Mesenchymal stem cell (in vitro differentiated cells and primary cell): ENCODE measurements at regions not wholly inside any gene's neighbourhood (a gene's known extent, or its start where the extent isn't known, plus 50 kb on each side); places are given as distances from the start of the nearest gene placed in this dataset.

Experiments used
- DNase-seq: peaks from one replicate; pipeline ENCODE4 v3.0.0-alpha.2; 2013
- H2AFZ ChIP-seq: one replicate; pipeline ENCODE4 v1.6.1; 2013; ENCODE audit warnings: low read depth, mild to moderate bottlenecking, control low read depth, inconsistent platforms, low read length, moderate library complexity
- H2AK5ac ChIP-seq: 2 replicates; pipeline ENCODE4 v1.6.1; 2013; ENCODE audit warnings: low read length, moderate library complexity, mild to moderate bottlenecking, inconsistent platforms; ENCODE audit not compliant: severe bottlenecking
- H2BK120ac ChIP-seq: one replicate; pipeline ENCODE4 v1.6.1; 2013; ENCODE audit warnings: low read depth, mild to moderate bottlenecking, inconsistent platforms, low read length, moderate library complexity
- H2BK12ac ChIP-seq, 2 experiments: one replicate each; pipeline ENCODE4 v1.6.1; 2013; ENCODE audit warnings: inconsistent platforms in 2 of 2, low read length in 2 of 2, mild to moderate bottlenecking in 2 of 2, moderate library complexity in 2 of 2, control low read depth in 1 of 2
- H2BK15ac ChIP-seq: one replicate; pipeline ENCODE4 v1.6.1; 2013; ENCODE audit warnings: mild to moderate bottlenecking, low read depth, inconsistent platforms; ENCODE audit not compliant: poor library complexity, severe bottlenecking
- H2BK5ac ChIP-seq: 2 replicates; pipeline ENCODE4 v1.6.1; 2013; ENCODE audit warnings: low read depth, mild to moderate bottlenecking, low read length, control low read depth, inconsistent platforms; ENCODE audit not compliant: poor library complexity, severe bottlenecking
- H3K14ac ChIP-seq, 2 experiments: one replicate each; pipeline ENCODE4 v1.6.1; 2013; ENCODE audit warnings: inconsistent platforms in 2 of 2, low read length in 2 of 2, control low read depth in 1 of 2, mild to moderate bottlenecking in 1 of 2, moderate library complexity in 1 of 2
- H3K18ac ChIP-seq, 2 experiments: one replicate each; pipeline ENCODE4 v1.6.1; 2013; ENCODE audit warnings: inconsistent platforms in 2 of 2, low read length in 2 of 2, control low read depth in 1 of 2, low read depth in 1 of 2, mild to moderate bottlenecking in 1 of 2
- H3K23ac ChIP-seq, 2 experiments: one replicate each; pipeline ENCODE4 v1.6.1; 2013; ENCODE audit warnings: inconsistent platforms in 2 of 2, low read length in 2 of 2, mild to moderate bottlenecking in 2 of 2, moderate library complexity in 2 of 2, control low read depth in 1 of 2
- H3K27ac ChIP-seq: 2 replicates; pipeline ENCODE4 v1.5.1; 2013; ENCODE audit warnings: mild to moderate bottlenecking, moderate library complexity, low read length, control low read depth, inconsistent platforms; ENCODE audit not compliant: poor library complexity, severe bottlenecking
- H3K27me3 ChIP-seq, 2 experiments: 2 replicates each; pipeline versions ENCODE4 v1.6.1 to v1.7.0; 2013; ENCODE audit warnings: low read length in 2 of 2, mild to moderate bottlenecking in 2 of 2, moderate library complexity in 2 of 2, control low read depth in 1 of 2, inconsistent platforms in 1 of 2; ENCODE audit not compliant: control insufficient read depth in 1 of 2, insufficient read depth in 1 of 2
- H3K36me3 ChIP-seq, 2 experiments: 2 replicates each; pipeline versions ENCODE4 v1.6.1 to v1.7.0; 2013; ENCODE audit warnings: low read length in 2 of 2, control low read depth in 1 of 2, inconsistent platforms in 1 of 2, low read depth in 1 of 2, mild to moderate bottlenecking in 1 of 2; ENCODE audit not compliant: insufficient read depth in 2 of 2, control insufficient read depth in 1 of 2
- H3K4ac ChIP-seq, 2 experiments: one replicate each; pipeline ENCODE4 v1.6.1; 2013; ENCODE audit warnings: inconsistent platforms in 2 of 2, low read length in 2 of 2, mild to moderate bottlenecking in 2 of 2, moderate library complexity in 2 of 2, control low read depth in 1 of 2, low read depth in 1 of 2
- H3K4me1 ChIP-seq: 2 replicates; pipeline ENCODE4 v1.6.1; 2013; ENCODE audit warnings: low read depth, low read length, control low read depth; ENCODE audit not compliant: control insufficient read depth, insufficient read depth
- H3K4me2 ChIP-seq: 2 replicates; pipeline ENCODE4 v1.6.1; 2013; ENCODE audit warnings: low read length, mild to moderate bottlenecking, inconsistent platforms; ENCODE audit not compliant: poor library complexity, severe bottlenecking
- H3K4me3 ChIP-seq, 2 experiments: 2 replicates each; pipeline versions ENCODE4 v1.5.1 to v1.7.0; 2013; ENCODE audit warnings: low read length in 2 of 2, mild to moderate bottlenecking in 2 of 2, control low read depth in 1 of 2, low read depth in 1 of 2; ENCODE audit not compliant: insufficient read depth in 1 of 2
- H3K79me1 ChIP-seq: replicated peaks from 2 replicates; pipeline ENCODE4 v1.6.1; 2013; ENCODE audit warnings: mild to moderate bottlenecking, control low read depth, low read length, inconsistent platforms; ENCODE audit not compliant: poor library complexity, severe bottlenecking
- H3K9ac ChIP-seq: 2 replicates; pipeline ENCODE4 v1.7.0; 2013; ENCODE audit warnings: mild to moderate bottlenecking, low read length, moderate library complexity
- H3K9me3 ChIP-seq: 2 replicates; pipeline ENCODE4 v1.7.0; 2013; ENCODE audit warnings: mild to moderate bottlenecking, low read length; ENCODE audit not compliant: control insufficient read depth
- H4K8ac ChIP-seq: one replicate; pipeline ENCODE4 v1.6.1; 2013; ENCODE audit warnings: inconsistent platforms, mild to moderate bottlenecking, low read length, moderate library complexity
- H4K91ac ChIP-seq: one replicate; pipeline ENCODE4 v1.6.1; 2013; ENCODE audit warnings: mild to moderate bottlenecking, low read length, inconsistent platforms
- WGBS: methylation state at CpG from one replicate; pipeline ENCODE4 v1.1.7; 2013; ENCODE audit warnings: mixed read lengths; 5-methylcytosine and 5-hydroxymethylcytosine counted together

GRCh38 chr2:21772624-21773023 is 648.9 kb downstream of the TDRD15 start:
- H4K8ac ChIP-seq = no peak overlapping the region
- H4K91ac ChIP-seq = no peak overlapping the region

GRCh38 chr2:21773168-21773567 is 649.4 kb downstream of the TDRD15 start:
- H2AFZ ChIP-seq = no peak overlapping the region
- H3K27me3 ChIP-seq = no peaks in the 10 kb centered on the region
- no peak overlapping the region for H2BK5ac ChIP-seq
- H4K8ac ChIP-seq = no peak overlapping the region
- H3K4me2 ChIP-seq = no peak overlapping the region
- H3K36me3 ChIP-seq = no peaks in the 10 kb centered on the region
- no peak overlapping the region for H3K14ac ChIP-seq
- no peak for DNase-seq
- no peak overlapping the region for H2BK15ac ChIP-seq
- H2AK5ac ChIP-seq = no peak overlapping the region
- H3K23ac ChIP-seq = no peak overlapping the region
- H3K4me3 ChIP-seq = no peak overlapping the region
- no peak overlapping the region for H3K9ac ChIP-seq
- no peak overlapping the region for H2BK12ac ChIP-seq
- no peak overlapping the region for H3K27ac ChIP-seq
- peaks cover 4% of the 10 kb centered on the region for H3K4me1 ChIP-seq
- no peaks in the 10 kb centered on the region for H3K79me1 ChIP-seq
- H3K4ac ChIP-seq = no peak overlapping the region
- no peak overlapping the region for H3K18ac ChIP-seq
- H4K91ac ChIP-seq = no peak overlapping the region
- H3K9me3 ChIP-seq = no peaks in the 10 kb centered on the region
- H2BK120ac ChIP-seq = no peak overlapping the region

More at GRCh38 chr2:21772624-21773023, 648.9 kb downstream of the TDRD15 start:
- Histone ChIP-seq H3K4me3 (no peak overlapping the region), H3K9ac (no peak overlapping the region), H3K18ac (no peak overlapping the region), H3K4me1 (peaks cover 4% of the 10 kb centered on the region), H2BK5ac (no peak overlapping the region), H3K79me1 (no peaks in the 10 kb centered on the region), H3K23ac (no peak overlapping the region), H2AFZ (no peak overlapping the region), H3K27ac (no peak overlapping the region), H3K36me3 (no peaks in the 10 kb centered on the region), H2AK5ac (no peak overlapping the region), H3K4me2 (no peak overlapping the region), H3K27me3 (no peaks in the 10 kb centered on the region), H2BK120ac (no peak overlapping the region), H2BK15ac (no peak overlapping the region), H3K14ac (no peak overlapping the region), H3K9me3 (no peaks in the 10 kb centered on the region), H2BK12ac (no peak overlapping the region), H3K4ac (no peak overlapping the region)
- WGBS = no CpG with 5 or more reads among the region's 1 CpG
- peak; percentile 42 for DNase-seq

- Histone ChIP-seq H3K14ac (no peak overlapping the region), H3K79me1 (no peaks in the 10 kb centered on the region), H2BK5ac (no peak overlapping the region), H3K36me3 (no peaks in the 10 kb centered on the region), H2BK12ac (no peak overlapping the region), H3K4me1 (peaks cover 4% of the 10 kb centered on the region), H4K91ac (no peak overlapping the region), H3K4me2 (no peak overlapping the region), H2AK5ac (no peak overlapping the region), H2BK15ac (no peak overlapping the region), H3K4me3 (no peak overlapping the region), H4K8ac (no peak overlapping the region), H3K27me3 (no peaks in the 10 kb centered on the region), H3K27ac (no peak overlapping the region), H2BK120ac (no peak overlapping the region), H3K9ac (no peak overlapping the region), H3K23ac (no peak overlapping the region), H3K4ac (no peak overlapping the region), H2AFZ (no peak overlapping the region), H3K18ac (no peak overlapping the region), H3K9me3 (no peaks in the 10 kb centered on the region)
- 51% methylated on average over 6 of the region's 6 CpGs for WGBS
- no peak for DNase-seq
These were observed 651.1 kb downstream of the TDRD15 start for GRCh38 chr2:21774691-21775368.

- no peak overlapping the region for H2AK5ac ChIP-seq
- H3K23ac ChIP-seq = no peak overlapping the region
- DNase-seq = no peak
- H4K91ac ChIP-seq = no peak overlapping the region
- no peak overlapping the region for H4K8ac ChIP-seq
- no peaks in the 10 kb centered on the region for H3K36me3 ChIP-seq
- peaks cover 3% of the 10 kb centered on the region for H3K4me1 ChIP-seq
- no peak overlapping the region for H2BK120ac ChIP-seq
- no peak overlapping the region for H3K4ac ChIP-seq
- no peak overlapping the region for H2BK15ac ChIP-seq
- H2BK5ac ChIP-seq = no peak overlapping the region
- H2BK12ac ChIP-seq = no peak overlapping the region
- no peak overlapping the region for H3K4me3 ChIP-seq
- no peaks in the 10 kb centered on the region for H3K9me3 ChIP-seq
- H2AFZ ChIP-seq = no peak overlapping the region
- no peak overlapping the region for H3K9ac ChIP-seq
- H3K18ac ChIP-seq = no peak overlapping the region
- H3K14ac ChIP-seq = no peak overlapping the region
- no peak overlapping the region for H3K27ac ChIP-seq
- H3K79me1 ChIP-seq = no peaks in the 10 kb centered on the region
- no peak overlapping the region for H3K4me2 ChIP-seq
- 100% methylated on average over 1 of the region's 1 CpG for WGBS
- H3K27me3 ChIP-seq = no peaks in the 10 kb centered on the region
These were observed 656.0 kb downstream of the TDRD15 start for GRCh38 chr2:21779786-21780185.
